ENCODE measurements at regions not wholly inside any gene's neighbourhood (a gene's known extent, or its start where the extent isn't known, plus 50 kb on each side); places are given as distances from the start of the nearest gene placed in this dataset.

DNA sequence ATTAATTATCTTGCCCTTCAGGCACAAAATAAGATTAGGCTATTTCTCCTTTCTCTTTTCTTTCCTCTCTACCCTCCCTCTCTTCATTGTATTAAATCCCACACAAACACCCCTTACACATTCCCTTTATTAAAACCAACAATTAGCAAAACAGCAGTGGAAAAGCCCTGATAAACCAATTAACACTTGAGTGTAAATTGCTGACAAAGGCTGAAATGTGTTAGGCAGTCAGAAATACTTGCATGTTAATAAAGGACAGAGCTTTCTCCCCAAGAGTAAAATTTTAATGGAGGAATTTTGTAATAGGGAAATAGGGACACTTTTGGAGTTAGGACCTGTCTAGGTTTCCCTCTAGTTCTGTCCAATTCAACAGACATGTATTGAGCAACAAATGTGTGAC, 370.9 kb downstream of the MRPS30 start:
- no peaks in the 10 kb centered on the region for H3K79me2 ChIP-seq (ENCODE audit: control insufficient read depth, low read length)
- H3K36me3 ChIP-seq (ENCODE audit: control insufficient read depth, low read length) = no peaks in the 10 kb centered on the region
- H3K4me3 ChIP-seq (ENCODE audit: low read length) = no peak overlapping the region
- TF ChIP-seq EZH2phosphoT487 (IDR thresholded peaks at IDR 0.05; ENCODE audit: borderline replicate concordance, low read length) = no peak
- TF ChIP-seq, protein P1, sequence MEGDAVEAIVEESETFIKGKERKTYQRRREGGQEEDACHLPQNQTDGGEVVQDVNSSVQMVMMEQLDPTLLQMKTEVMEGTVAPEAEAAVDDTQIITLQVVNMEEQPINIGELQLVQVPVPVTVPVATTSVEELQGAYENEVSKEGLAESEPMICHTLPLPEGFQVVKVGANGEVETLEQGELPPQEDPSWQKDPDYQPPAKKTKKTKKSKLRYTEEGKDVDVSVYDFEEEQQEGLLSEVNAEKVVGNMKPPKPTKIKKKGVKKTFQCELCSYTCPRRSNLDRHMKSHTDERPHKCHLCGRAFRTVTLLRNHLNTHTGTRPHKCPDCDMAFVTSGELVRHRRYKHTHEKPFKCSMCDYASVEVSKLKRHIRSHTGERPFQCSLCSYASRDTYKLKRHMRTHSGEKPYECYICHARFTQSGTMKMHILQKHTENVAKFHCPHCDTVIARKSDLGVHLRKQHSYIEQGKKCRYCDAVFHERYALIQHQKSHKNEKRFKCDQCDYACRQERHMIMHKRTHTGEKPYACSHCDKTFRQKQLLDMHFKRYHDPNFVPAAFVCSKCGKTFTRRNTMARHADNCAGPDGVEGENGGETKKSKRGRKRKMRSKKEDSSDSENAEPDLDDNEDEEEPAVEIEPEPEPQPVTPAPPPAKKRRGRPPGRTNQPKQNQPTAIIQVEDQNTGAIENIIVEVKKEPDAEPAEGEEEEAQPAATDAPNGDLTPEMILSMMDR (IDR thresholded peaks at IDR 0.05; ENCODE audit: low read depth, low read length, poor library complexity, severe bottlenecking) = no peak
- no peaks in the 10 kb centered on the region for H3K9me3 ChIP-seq (ENCODE audit: control insufficient read depth, insufficient read depth, low read length)
- H3K27me3 ChIP-seq (ENCODE audit: control insufficient read depth, low read length) = no peaks in the 10 kb centered on the region
- no peak overlapping the region for H3K27ac ChIP-seq (ENCODE audit: low read depth, low read length)
- H3K9me2 ChIP-seq (replicated peaks; ENCODE audit: control insufficient read depth, low read length) = no peaks in the 10 kb centered on the region
- H3K4me1 ChIP-seq (ENCODE audit: control insufficient read depth, low read length) = no peaks in the 10 kb centered on the region
- H3F3A ChIP-seq (ENCODE audit: control insufficient read depth, insufficient read depth) = no peaks in the 10 kb centered on the region
- no peaks in the 10 kb centered on the region for H4K20me1 ChIP-seq (ENCODE audit: control insufficient read depth, insufficient read depth, low read depth, low read length)
- no peak overlapping the region for H3K4me2 ChIP-seq (ENCODE audit: low read length)

DNA sequence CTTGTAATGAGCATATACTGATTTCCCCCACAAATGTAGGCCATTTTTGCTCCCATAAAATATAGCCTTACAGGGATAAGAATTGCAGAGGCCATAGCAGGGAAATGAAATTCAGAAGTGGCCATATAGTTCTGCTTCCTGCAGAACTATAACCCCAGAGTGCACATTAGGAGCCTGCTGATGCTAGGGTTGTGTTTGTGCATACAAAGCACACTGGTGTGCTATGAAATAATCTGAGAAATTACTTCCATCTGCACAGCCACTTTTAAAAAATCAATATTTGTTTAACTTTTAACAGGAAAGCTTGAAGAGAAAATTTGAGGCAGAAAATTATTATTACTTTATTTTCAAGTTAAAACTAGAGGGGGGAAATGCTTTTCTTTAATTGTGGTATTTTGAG, 380.3 kb downstream of the MRPS30 start:
- no peak overlapping the region for H3K4me3 ChIP-seq (ENCODE audit: low read length)
- H3K9me3 ChIP-seq (ENCODE audit: control insufficient read depth, insufficient read depth, low read length) = no peaks in the 10 kb centered on the region
- H4K20me1 ChIP-seq (ENCODE audit: control insufficient read depth, insufficient read depth, low read depth, low read length) = no peaks in the 10 kb centered on the region
- no peaks in the 10 kb centered on the region for H3F3A ChIP-seq (ENCODE audit: control insufficient read depth, insufficient read depth)
- no peaks in the 10 kb centered on the region for H3K36me3 ChIP-seq (ENCODE audit: control insufficient read depth, low read length)
- no peaks in the 10 kb centered on the region for H3K9me2 ChIP-seq (replicated peaks; ENCODE audit: control insufficient read depth, low read length)
- no peak overlapping the region for H3K4me2 ChIP-seq (ENCODE audit: low read length)
- H3K79me2 ChIP-seq (ENCODE audit: control insufficient read depth, low read length) = no peaks in the 10 kb centered on the region
- H3K4me1 ChIP-seq (ENCODE audit: control insufficient read depth, low read length) = no peaks in the 10 kb centered on the region
- no peaks in the 10 kb centered on the region for H3K27me3 ChIP-seq (ENCODE audit: control insufficient read depth, low read length)
- no peak overlapping the region for H3K27ac ChIP-seq (ENCODE audit: low read depth, low read length)
- TF ChIP-seq, protein P1 (IDR thresholded peaks at IDR 0.05; ENCODE audit: low read depth, low read length, poor library complexity, severe bottlenecking) = no peak
- no peak for TF ChIP-seq EZH2phosphoT487 (IDR thresholded peaks at IDR 0.05; ENCODE audit: borderline replicate concordance, low read length)

DNA sequence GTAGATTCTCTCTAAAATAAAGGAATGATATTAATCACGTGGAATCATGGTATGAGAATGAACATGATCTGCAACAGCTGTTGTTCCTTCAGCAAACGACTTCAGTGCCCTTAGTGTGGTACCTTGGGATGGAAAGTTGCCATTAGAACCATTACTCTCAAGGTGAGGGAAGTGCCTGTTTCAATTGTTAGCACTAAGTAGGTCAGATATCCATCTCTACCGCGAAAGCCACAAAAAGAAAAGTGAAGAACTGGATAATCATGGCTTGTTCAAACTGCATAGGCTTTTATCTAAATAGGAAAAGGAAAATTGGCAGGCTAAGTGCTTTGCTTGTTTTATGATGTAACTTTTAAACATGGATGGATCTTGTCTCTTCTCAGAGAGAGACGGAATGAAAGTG, 380.7 kb downstream of the MRPS30 start:
- Histone ChIP-seq H3K9me2 (replicated peaks; ENCODE audit: control insufficient read depth, low read length) (no peaks in the 10 kb centered on the region), H3K27ac (ENCODE audit: low read depth, low read length) (no peak overlapping the region), H3K79me2 (ENCODE audit: control insufficient read depth, low read length) (no peaks in the 10 kb centered on the region), H3K27me3 (ENCODE audit: control insufficient read depth, low read length) (no peaks in the 10 kb centered on the region), H3K9me3 (ENCODE audit: control insufficient read depth, insufficient read depth, low read length) (no peaks in the 10 kb centered on the region), H3K36me3 (ENCODE audit: control insufficient read depth, low read length) (no peaks in the 10 kb centered on the region), H3K4me3 (ENCODE audit: low read length) (no peak overlapping the region), H4K20me1 (ENCODE audit: control insufficient read depth, insufficient read depth, low read depth, low read length) (no peaks in the 10 kb centered on the region), H3F3A (ENCODE audit: control insufficient read depth, insufficient read depth) (no peaks in the 10 kb centered on the region), H3K4me2 (ENCODE audit: low read length) (no peak overlapping the region), H3K4me1 (ENCODE audit: control insufficient read depth, low read length) (no peaks in the 10 kb centered on the region)
- TF ChIP-seq, protein P1 (IDR thresholded peaks at IDR 0.05; ENCODE audit: low read depth, low read length, poor library complexity, severe bottlenecking) = no peak
- TF ChIP-seq EZH2phosphoT487 (IDR thresholded peaks at IDR 0.05; ENCODE audit: borderline replicate concordance, low read length) = no peak

DNA sequence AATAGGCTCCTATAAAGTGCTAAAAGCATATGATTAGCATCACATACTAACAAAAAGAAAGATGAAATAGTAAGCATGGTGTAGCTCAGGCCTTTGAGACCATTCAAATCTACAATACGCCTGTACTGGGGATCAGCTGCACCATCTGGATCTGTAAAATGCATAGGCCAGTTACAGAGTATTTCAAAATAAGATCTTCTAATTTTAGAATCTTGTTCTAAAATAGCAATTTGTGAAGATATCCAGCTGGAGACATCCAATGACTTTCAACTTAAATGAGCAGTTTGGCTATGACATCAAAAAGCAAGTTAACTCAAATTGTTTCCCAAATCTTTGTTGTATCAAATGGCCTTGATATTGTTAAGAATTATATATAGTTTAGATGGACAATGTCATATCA, 386.3 kb downstream of the MRPS30 start:
- Histone ChIP-seq H4K20me1 (ENCODE audit: control insufficient read depth, insufficient read depth, low read depth, low read length) (no peaks in the 10 kb centered on the region), H3F3A (ENCODE audit: control insufficient read depth, insufficient read depth) (no peaks in the 10 kb centered on the region), H3K4me3 (ENCODE audit: low read length) (no peak overlapping the region), H3K4me2 (ENCODE audit: low read length) (no peak overlapping the region), H3K27ac (ENCODE audit: low read depth, low read length) (no peak overlapping the region), H3K27me3 (ENCODE audit: control insufficient read depth, low read length) (no peaks in the 10 kb centered on the region), H3K4me1 (ENCODE audit: control insufficient read depth, low read length) (no peaks in the 10 kb centered on the region), H3K9me2 (replicated peaks; ENCODE audit: control insufficient read depth, low read length) (no peaks in the 10 kb centered on the region), H3K9me3 (ENCODE audit: control insufficient read depth, insufficient read depth, low read length) (no peaks in the 10 kb centered on the region), H3K79me2 (ENCODE audit: control insufficient read depth, low read length) (no peaks in the 10 kb centered on the region), H3K36me3 (ENCODE audit: control insufficient read depth, low read length) (no peaks in the 10 kb centered on the region)
- no peak for TF ChIP-seq EZH2phosphoT487 (IDR thresholded peaks at IDR 0.05; ENCODE audit: borderline replicate concordance, low read length)
- TF ChIP-seq, protein P1 (IDR thresholded peaks at IDR 0.05; ENCODE audit: low read depth, low read length, poor library complexity, severe bottlenecking) = no peak
